GM12873 (cell line): ENCODE measurements at regions not wholly inside any gene's neighbourhood (a gene's known extent, or its start where the extent isn't known, plus 50 kb on each side); places are given as distances from the start of the nearest gene placed in this dataset.

Experiments
- TF ChIP-seq, protein P1 (sequence below): IDR thresholded peaks from 2 replicates; pipeline ENCODE4 v1.5.1; 2012; ENCODE audit warnings: low read depth, mild to moderate bottlenecking, moderate library complexity, low read length, control low read depth; ENCODE audit not compliant: insufficient read depth; ENCODE audit errors: missing control alignments

DNA sequence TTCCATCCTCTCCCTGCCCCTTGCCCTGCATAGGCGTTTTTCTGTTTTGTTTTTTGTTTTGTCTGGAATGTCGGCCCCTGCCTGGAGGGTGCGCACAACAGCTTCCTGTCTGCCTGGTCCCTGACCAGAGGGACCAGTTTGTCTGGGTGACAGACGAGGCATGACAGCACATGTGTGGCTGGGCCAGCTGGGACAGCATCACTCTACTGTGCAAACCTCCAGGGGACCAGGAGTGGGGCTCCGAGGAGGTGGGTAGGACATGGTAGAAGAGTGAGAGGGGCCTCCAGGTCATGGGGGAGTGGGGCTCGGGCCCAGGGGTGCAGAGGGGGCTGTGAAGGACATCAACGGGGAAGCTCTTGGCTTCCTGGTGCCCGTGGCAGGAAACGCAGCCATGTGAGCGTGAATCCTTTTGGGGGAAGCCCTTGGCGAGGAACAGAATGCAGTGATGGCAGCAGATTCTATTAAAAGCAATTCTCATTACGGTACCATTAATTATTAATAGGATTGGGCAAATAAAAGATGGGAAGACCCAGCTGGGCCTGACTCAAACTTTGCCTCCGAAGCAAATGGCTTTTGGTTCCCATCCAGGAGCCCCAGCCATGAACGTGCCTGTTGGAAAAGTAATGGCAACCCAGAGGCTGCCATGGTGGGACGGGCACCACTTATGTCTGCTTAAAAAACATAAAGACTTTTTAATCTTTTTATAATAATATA lies 184.4 kb upstream of the IER5L start:
- TF ChIP-seq, protein P1, sequence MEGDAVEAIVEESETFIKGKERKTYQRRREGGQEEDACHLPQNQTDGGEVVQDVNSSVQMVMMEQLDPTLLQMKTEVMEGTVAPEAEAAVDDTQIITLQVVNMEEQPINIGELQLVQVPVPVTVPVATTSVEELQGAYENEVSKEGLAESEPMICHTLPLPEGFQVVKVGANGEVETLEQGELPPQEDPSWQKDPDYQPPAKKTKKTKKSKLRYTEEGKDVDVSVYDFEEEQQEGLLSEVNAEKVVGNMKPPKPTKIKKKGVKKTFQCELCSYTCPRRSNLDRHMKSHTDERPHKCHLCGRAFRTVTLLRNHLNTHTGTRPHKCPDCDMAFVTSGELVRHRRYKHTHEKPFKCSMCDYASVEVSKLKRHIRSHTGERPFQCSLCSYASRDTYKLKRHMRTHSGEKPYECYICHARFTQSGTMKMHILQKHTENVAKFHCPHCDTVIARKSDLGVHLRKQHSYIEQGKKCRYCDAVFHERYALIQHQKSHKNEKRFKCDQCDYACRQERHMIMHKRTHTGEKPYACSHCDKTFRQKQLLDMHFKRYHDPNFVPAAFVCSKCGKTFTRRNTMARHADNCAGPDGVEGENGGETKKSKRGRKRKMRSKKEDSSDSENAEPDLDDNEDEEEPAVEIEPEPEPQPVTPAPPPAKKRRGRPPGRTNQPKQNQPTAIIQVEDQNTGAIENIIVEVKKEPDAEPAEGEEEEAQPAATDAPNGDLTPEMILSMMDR: no peak

GRCh38 chr9:129361196-129361595 lies 183.1 kb upstream of the IER5L start:
- TF ChIP-seq, protein P1: no peak

GRCh38 chr9:129359916-129360536 lies 182.0 kb upstream of the IER5L start:
- TF ChIP-seq, protein P1: no peak

DNA sequence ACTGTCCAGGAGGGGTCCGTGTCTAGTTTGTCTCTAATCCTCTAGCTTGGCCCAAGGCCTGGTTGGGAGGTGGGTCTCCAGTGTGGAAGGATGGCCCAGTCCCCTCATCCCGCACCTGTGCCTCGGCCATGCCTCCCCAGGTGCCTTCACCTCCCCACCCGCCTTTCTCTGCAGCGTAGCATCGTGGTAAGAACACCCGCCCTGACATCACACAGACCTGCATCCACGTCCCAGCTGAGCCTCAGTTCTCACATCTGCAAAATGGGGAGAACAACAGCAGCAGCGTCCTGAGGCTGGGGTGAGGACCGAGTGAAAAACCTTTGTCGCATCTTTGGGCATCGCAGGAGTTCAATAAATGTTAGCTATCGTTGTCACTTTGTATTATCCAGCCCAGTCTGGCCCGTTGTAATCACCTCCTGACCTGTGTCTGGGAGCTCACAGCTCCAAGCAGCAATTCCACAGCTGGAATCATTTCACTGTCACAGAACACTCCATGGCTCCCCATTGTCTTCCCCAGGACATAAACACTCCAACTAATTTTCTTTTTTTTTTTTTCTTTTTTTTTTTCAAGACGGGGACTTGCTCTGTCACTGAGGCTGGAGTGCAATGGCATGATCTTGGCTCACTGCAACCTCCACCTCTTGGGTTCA lies 181.2 kb upstream of the IER5L start:
- TF ChIP-seq, protein P1: no peak

- TF ChIP-seq, protein P1: no peak
These were observed 180.6 kb upstream of the IER5L start for GRCh38 chr9:129358621-129359154.

GRCh38 chr9:129357773-129358245 lies 179.7 kb upstream of the IER5L start:
- TF ChIP-seq, protein P1: no peak
